Right lobe of liver (tissue), 6 donors: ENCODE measurements at regions not wholly inside any gene's neighbourhood (a gene's known extent, or its start where the extent isn't known, plus 50 kb on each side); places are given as distances from the start of the nearest gene placed in this dataset.

Source experiments
- ATAC-seq, 4 donors: fragments of 200-7000 bp; cut with Tn5 transposase; one replicate each; pipeline ENCODE4 v1.9.1; 2020; ENCODE audit warnings: mild to moderate bottlenecking in 4 of 4, moderate library complexity in 4 of 4
- DNase-seq, 3 donors: peaks; one replicate each; pipeline ENCODE4 v3.0.0-alpha.2; 2020
- H3K27ac ChIP-seq, 3 donors: fragments of 200-600 bp; one replicate each; pipeline ENCODE4 v1.8.0; 2022
- H3K27me3 ChIP-seq, 2 donors: fragments of 200-600 bp; one replicate each; pipeline ENCODE4 v1.8.0; 2022
- H3K36me3 ChIP-seq, 4 donors: fragments of 200-600 bp; sonication (generic) in 1 of 4; one replicate each; pipeline versions ENCODE4 v1.5.1 to v1.8.0; 2017 to 2022; ENCODE audit warnings: control low read depth in 1 of 4
- H3K4me1 ChIP-seq, 4 donors: fragments of 200-600 bp; sonication (generic) in 1 of 4; one replicate each; pipeline versions ENCODE4 v1.5.1 to v1.8.0; 2017 to 2022; ENCODE audit warnings: control low read depth in 1 of 4
- H3K4me3 ChIP-seq, 3 donors: fragments of 200-600 bp; one replicate each; pipeline ENCODE4 v1.8.0; 2022
- H3K9me3 ChIP-seq, 4 donors: fragments of 200-600 bp; sonication (generic) in 1 of 4; one replicate each; pipeline versions ENCODE4 v1.5.1 to v1.8.0; 2017 to 2022; ENCODE audit warnings: control low read depth in 1 of 4
- CTCF ChIP-seq, 4 donors: fragments of 200-600 bp in 3 of 4; fragments of 450-650 bp in 1 of 4; IDR thresholded peaks; one replicate each; pipeline versions ENCODE4 v1.5.1 to v1.8.0; 2016 to 2022; ENCODE audit warnings: antibody characterized with exemption in 4 of 4, mild to moderate bottlenecking in 2 of 4
- POLR2A ChIP-seq: fragments of 450-650 bp; IDR thresholded peaks from one replicate; pipeline ENCODE4 v1.6.1; 2017; ENCODE audit warnings: antibody characterized with exemption, mild to moderate bottlenecking
- WGBS: methylation state at CpG from one replicate; pipeline ENCODE4 v1.1.6; 2018; ENCODE audit warnings: low coverage, low lambda C conversion rate; ENCODE audit not compliant: insufficient coverage; ENCODE audit errors: missing lambda C conversion rate; 5-methylcytosine and 5-hydroxymethylcytosine counted together
- intact Hi-C, 2 donors: fragments of 100-400 bp; cut with DNase I; formaldehyde crosslinking; loops; one replicate each; pipeline versions ENCODE4 v1.11.2 to v1.14.1; 2022
- donor health status: DM: no; HTN: yes; CAD: no.
- donor health status: DM: no; HTN: no; CAD: no.
- donor health status: DM: no; HTN: no; CAD: no.
- donor health status: DM: no; HTN: yes; CAD: no.
- donor health status: DM: no; HTN: yes; CAD: no.

DNA sequence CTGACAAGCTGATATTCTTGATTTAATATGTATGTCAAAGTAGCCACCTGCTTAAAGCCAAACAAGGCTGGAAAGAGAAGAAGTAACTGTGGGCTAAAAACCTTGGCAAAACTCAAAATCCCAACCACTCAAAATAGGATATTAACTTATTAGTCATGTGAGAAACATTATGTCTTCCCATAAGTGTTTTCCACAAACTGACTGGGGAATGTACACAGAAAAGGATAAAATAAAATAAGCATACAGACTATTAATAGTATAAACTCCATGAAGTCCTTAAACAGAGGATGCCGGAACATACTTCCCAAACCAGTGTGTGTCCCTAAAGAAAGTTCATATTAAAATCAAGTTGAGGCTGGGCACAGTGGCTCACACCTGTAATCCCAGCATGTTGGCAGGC, 263.7 kb upstream of the THBS1 start:
- no peak for ATAC-seq
- TF ChIP-seq CTCF (IDR thresholded peaks at IDR 0.05) (no peak), POLR2A (no peak)
- DNase-seq: no peak
- 77% methylated on average over 1 of the region's 1 CpG for WGBS
- no peaks in the 10 kb centered on the region for H3K36me3 ChIP-seq
- H3K27me3 ChIP-seq: no peaks in the 10 kb centered on the region
- H3K9me3 ChIP-seq: no peaks in the 10 kb centered on the region
- no peak overlapping the region for H3K27ac ChIP-seq
- H3K4me1 ChIP-seq: peaks cover 0 to 15% (median 7%) of the 10 kb centered on the region in 4 donors
- intact Hi-C loops: no loop called here
- H3K4me3 ChIP-seq: no peak overlapping the region

DNA sequence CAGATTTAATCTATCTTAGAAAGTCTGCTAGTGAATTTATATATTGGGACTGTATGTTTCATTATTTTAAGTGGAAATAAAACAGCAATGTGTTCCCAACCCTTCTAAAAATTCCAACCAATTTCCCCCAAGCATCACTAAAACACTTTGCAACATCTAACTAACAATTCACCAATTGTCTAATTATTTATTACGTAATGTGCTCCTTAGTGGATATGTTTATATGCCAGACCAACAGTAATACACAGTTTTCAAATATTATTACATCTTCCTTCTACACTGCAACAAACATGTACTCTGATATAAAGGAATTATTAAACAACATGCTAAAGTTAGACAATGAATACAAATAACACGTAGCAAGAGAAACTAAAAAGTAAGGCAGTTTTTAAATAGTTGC, 262.6 kb upstream of the THBS1 start:
- no peak for TF ChIP-seq CTCF (IDR thresholded peaks at IDR 0.05)
- TF ChIP-seq POLR2A: no peak
- no peaks in the 10 kb centered on the region for H3K27me3 ChIP-seq
- no peaks in the 10 kb centered on the region for H3K9me3 ChIP-seq
- no peaks in the 10 kb centered on the region for H3K36me3 ChIP-seq
- intact Hi-C loops: no loop called here
- 92% methylated on average over 2 of the region's 2 CpGs for WGBS
- ATAC-seq (no peak), DNase-seq (no peak)
- no peak overlapping the region for H3K27ac ChIP-seq
- no peak overlapping the region for H3K4me3 ChIP-seq
- H3K4me1 ChIP-seq: peaks cover 0 to 13% (median 4%) of the 10 kb centered on the region in 4 donors

DNA sequence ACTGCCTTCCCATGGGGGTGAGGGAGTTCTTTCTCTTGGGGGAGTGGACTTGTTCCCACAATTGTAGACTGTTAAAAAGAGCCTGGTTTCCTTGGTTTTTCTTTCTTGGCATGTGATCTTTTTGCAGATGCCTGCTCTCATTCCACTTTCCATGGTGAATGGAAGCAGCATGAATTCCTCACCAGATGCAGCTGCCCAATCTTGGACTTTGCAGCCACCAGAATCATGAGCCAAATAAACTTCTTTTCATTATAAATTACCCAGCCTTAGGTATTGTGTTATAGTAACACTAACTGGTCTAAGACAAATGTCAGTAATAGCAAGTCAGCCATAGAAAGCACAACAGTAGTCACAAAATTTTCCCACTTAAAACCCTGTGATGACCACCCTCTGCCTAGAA, 260.5 kb upstream of the THBS1 start:
- Histone ChIP-seq H3K27me3 (no peaks in the 10 kb centered on the region), H3K4me3 (no peak overlapping the region), H3K4me1 (no peaks in the 10 kb centered on the region), H3K9me3 (no peaks in the 10 kb centered on the region), H3K36me3 (no peaks in the 10 kb centered on the region), H3K27ac (no peak overlapping the region)
- TF ChIP-seq POLR2A (no peak), CTCF (IDR thresholded peaks at IDR 0.05) (no peak)
- ATAC-seq (no peak), DNase-seq (no peak)
- intact Hi-C loops: no loop called here

DNA sequence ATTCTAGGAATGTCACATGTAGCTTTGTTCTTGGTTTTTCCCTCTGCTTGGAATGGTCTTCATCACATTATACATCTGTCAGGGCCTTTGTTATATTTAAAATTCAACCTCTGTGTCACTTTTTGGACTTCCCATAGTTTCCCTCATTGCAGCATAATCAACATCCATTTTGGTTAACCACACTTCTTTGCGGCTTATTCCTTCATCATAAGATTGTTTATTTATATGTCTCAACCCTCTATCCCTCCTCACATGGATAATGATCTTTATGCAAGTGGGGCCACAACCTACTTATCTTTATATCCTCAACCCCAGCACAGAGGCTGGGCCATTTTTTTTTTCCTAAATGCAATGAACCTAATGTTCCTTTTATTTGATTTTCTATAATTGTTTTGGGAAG, 260.0 kb upstream of the THBS1 start:
- DNase-seq (no peak), ATAC-seq (no peak)
- Histone ChIP-seq H3K36me3 (no peaks in the 10 kb centered on the region), H3K27me3 (no peaks in the 10 kb centered on the region), H3K4me1 (no peaks in the 10 kb centered on the region), H3K9me3 (no peaks in the 10 kb centered on the region), H3K4me3 (no peak overlapping the region), H3K27ac (no peak overlapping the region)
- intact Hi-C loops: no loop called here
- WGBS: 92% methylated on average over 1 of the region's 1 CpG
- TF ChIP-seq POLR2A (no peak), CTCF (IDR thresholded peaks at IDR 0.05) (no peak)

- Histone ChIP-seq H3K36me3 (no peaks in the 10 kb centered on the region), H3K4me1 (no peaks in the 10 kb centered on the region), H3K27me3 (no peaks in the 10 kb centered on the region), H3K4me3 (no peak overlapping the region), H3K27ac (no peak overlapping the region), H3K9me3 (no peaks in the 10 kb centered on the region)
- no peak for ATAC-seq
- 76% methylated on average over 2 of the region's 2 CpGs for WGBS
- DNase-seq: no peak
- intact Hi-C loops: no loop called here
- TF ChIP-seq POLR2A (no peak), CTCF (IDR thresholded peaks at IDR 0.05) (no peak)
These were observed 258.9 kb upstream of the THBS1 start for GRCh38 chr15:39321977-39322376.
